ENCODE measurements at regions not wholly inside any gene's neighbourhood (a gene's known extent, or its start where the extent isn't known, plus 50 kb on each side); places are given as distances from the start of the nearest gene placed in this dataset.

DNA sequence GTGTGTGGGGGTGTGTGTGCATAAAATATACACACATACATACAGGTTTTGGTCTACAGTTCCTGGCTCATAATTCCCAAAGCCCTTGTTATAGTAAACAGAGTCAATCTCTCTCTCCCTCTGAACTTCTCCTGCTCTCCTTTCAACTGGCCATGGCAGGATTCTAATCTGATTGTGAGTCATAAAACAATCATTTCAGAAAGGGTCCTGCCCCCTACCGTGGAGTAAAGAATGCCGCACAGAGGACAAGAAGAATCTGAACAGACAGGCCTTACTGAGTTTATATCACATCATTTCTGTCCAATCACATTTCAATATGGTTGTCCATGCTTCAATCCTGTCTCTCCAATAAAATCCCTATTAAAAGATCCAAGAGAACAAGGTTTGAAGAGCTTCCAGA lies 416.9 kb downstream of the FRK start:
- TF ChIP-seq, protein P1, sequence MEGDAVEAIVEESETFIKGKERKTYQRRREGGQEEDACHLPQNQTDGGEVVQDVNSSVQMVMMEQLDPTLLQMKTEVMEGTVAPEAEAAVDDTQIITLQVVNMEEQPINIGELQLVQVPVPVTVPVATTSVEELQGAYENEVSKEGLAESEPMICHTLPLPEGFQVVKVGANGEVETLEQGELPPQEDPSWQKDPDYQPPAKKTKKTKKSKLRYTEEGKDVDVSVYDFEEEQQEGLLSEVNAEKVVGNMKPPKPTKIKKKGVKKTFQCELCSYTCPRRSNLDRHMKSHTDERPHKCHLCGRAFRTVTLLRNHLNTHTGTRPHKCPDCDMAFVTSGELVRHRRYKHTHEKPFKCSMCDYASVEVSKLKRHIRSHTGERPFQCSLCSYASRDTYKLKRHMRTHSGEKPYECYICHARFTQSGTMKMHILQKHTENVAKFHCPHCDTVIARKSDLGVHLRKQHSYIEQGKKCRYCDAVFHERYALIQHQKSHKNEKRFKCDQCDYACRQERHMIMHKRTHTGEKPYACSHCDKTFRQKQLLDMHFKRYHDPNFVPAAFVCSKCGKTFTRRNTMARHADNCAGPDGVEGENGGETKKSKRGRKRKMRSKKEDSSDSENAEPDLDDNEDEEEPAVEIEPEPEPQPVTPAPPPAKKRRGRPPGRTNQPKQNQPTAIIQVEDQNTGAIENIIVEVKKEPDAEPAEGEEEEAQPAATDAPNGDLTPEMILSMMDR (IDR thresholded peaks at IDR 0.05 in 8 of 11, conservative IDR thresholded peaks at IDR 0.05 in 3 of 11), result no peak
- TF ChIP-seq POLR2A (IDR thresholded peaks at IDR 0.05) (no peak), POLR2AphosphoS5 (IDR thresholded peaks at IDR 0.05) (no peak)
